ENCODE measurements at regions not wholly inside any gene's neighbourhood (a gene's known extent, or its start where the extent isn't known, plus 50 kb on each side); places are given as distances from the start of the nearest gene placed in this dataset.

- TF ChIP-seq EZH2 (optimal IDR thresholded peaks at IDR 0.05; ENCODE audit: low read depth, low read length) (no peak), CTCF (IDR thresholded peaks at IDR 0.05; ENCODE audit: low read length) (no peak), EZH2phosphoT487 (IDR thresholded peaks at IDR 0.05; ENCODE audit: low read length) (no peak)
Observed at GRCh38 chr6:94215552-94215951, 796.2 kb upstream of the EPHA7 start.

All from MM.1S (cell line).